Esophagus muscularis mucosa (tissue), 4 donors: ENCODE measurements at regions not wholly inside any gene's neighbourhood (a gene's known extent, or its start where the extent isn't known, plus 50 kb on each side); places are given as distances from the start of the nearest gene placed in this dataset.

Experiments
- DNase-seq: peaks from one replicate; pipeline ENCODE4 v3.0.0-alpha.2; 2017; ENCODE audit errors: extremely low spot score
- H3K27ac ChIP-seq, 4 donors: fragments of 200-600 bp; sonication (generic); replicated peaks in 1 of 4; 1 replicate in 3 of 4; 2 replicates in 1 of 4; pipeline ENCODE4 v1.5.1; 2016 to 2019; ENCODE audit warnings: mild to moderate bottlenecking in 1 of 4
- H3K27me3 ChIP-seq, 4 donors: fragments of 200-600 bp; sonication (generic); one replicate each; pipeline versions ENCODE4 v1.5.1 to v1.6.0; 2016 to 2019
- H3K36me3 ChIP-seq, 4 donors: fragments of 200-600 bp; sonication (generic); one replicate each; pipeline ENCODE4 v1.5.1; 2016 to 2019
- H3K4me1 ChIP-seq, 4 donors: fragments of 200-600 bp; sonication (generic); one replicate each; pipeline ENCODE4 v1.5.1; 2016 to 2019
- H3K4me3 ChIP-seq, 4 donors: fragments of 200-600 bp; sonication (generic); 1 replicate in 2 of 4; 2 replicates in 2 of 4; pipeline ENCODE4 v1.5.1; 2016 to 2019; ENCODE audit warnings: mild to moderate bottlenecking in 4 of 4, moderate library complexity in 1 of 4
- H3K9me3 ChIP-seq, 4 donors: fragments of 200-600 bp; sonication (generic); 1 replicate in 3 of 4; 2 replicates in 1 of 4; pipeline ENCODE4 v1.5.1; 2016 to 2019
- CTCF ChIP-seq, 3 experiments: fragments of 200-600 bp in 2 of 3; fragments of 450-650 bp in 1 of 3; sonication (generic) in 2 of 3; IDR thresholded peaks; one replicate each; pipeline ENCODE4 v1.5.1; 2017 to 2019; ENCODE audit warnings: antibody characterized with exemption in 3 of 3, mild to moderate bottlenecking in 2 of 3, moderate library complexity in 1 of 3
- EP300 ChIP-seq: sonication (generic); formaldehyde crosslinking; IDR thresholded peaks from one replicate; pipeline ENCODE4 v1.6.1; 2017; ENCODE audit warnings: antibody characterized with exemption
- POLR2A ChIP-seq: fragments of 450-650 bp; IDR thresholded peaks from one replicate; pipeline ENCODE4 v1.6.1; 2017; ENCODE audit warnings: antibody characterized with exemption, moderate library complexity, mild to moderate bottlenecking, low read depth
- POLR2AphosphoS5 ChIP-seq, 2 donors: sonication (generic); formaldehyde crosslinking; IDR thresholded peaks; one replicate each; pipeline ENCODE4 v1.6.1; 2017; ENCODE audit warnings: antibody characterized with exemption in 2 of 2
- WGBS: methylation state at CpG from one replicate; pipeline ENCODE4 v1.1.5; 2018; 5-methylcytosine and 5-hydroxymethylcytosine counted together
- intact Hi-C: fragments of 100-400 bp; cut with DNase I; formaldehyde crosslinking; loops from one replicate; pipeline ENCODE4 v1.15.1; 2023

- H3K36me3 ChIP-seq: no peaks in the 10 kb centered on the region
- intact Hi-C loops: no loop called here
- no peak overlapping the region for H3K27ac ChIP-seq
- H3K27me3 ChIP-seq: no peaks in the 10 kb centered on the region
- no peak for TF ChIP-seq POLR2A
- no peak for TF ChIP-seq CTCF (IDR thresholded peaks at IDR 0.05)
- H3K4me1 ChIP-seq: no peaks in the 10 kb centered on the region
- H3K9me3 ChIP-seq: no peaks in the 10 kb centered on the region
- 77% methylated on average over 6 of the region's 6 CpGs for WGBS
- DNase-seq: no peak
- no peak overlapping the region for H3K4me3 ChIP-seq
These were observed 236.1 kb upstream of the CDH12 start for GRCh38 chr5:23089286-23089685.

- TF ChIP-seq POLR2A: no peak
- TF ChIP-seq POLR2AphosphoS5 (IDR thresholded peaks at IDR 0.05): no peak
- TF ChIP-seq EP300: no peak
- no peak for TF ChIP-seq CTCF (IDR thresholded peaks at IDR 0.05)
- intact Hi-C loops: no loop called here
These were observed 231.7 kb upstream of the CDH12 start for GRCh38 chr5:23084815-23085214.

GRCh38 chr5:23072179-23072578 lies 219.0 kb upstream of the CDH12 start:
- no peak overlapping the region for H3K27ac ChIP-seq
- WGBS: 83% methylated on average over 2 of the region's 2 CpGs
- H3K4me3 ChIP-seq: no peak overlapping the region
- TF ChIP-seq EP300: no peak
- H3K36me3 ChIP-seq: no peaks in the 10 kb centered on the region
- H3K9me3 ChIP-seq: no peaks in the 10 kb centered on the region
- intact Hi-C loops: no loop called here
- no peaks in the 10 kb centered on the region for H3K27me3 ChIP-seq
- DNase-seq: no peak
- H3K4me1 ChIP-seq: no peaks in the 10 kb centered on the region

More at GRCh38 chr5:23084815-23085214, 231.7 kb upstream of the CDH12 start:
- no peak overlapping the region for H3K4me3 ChIP-seq
- H3K27me3 ChIP-seq: no peaks in the 10 kb centered on the region
- WGBS: 59% methylated on average over 3 of the region's 3 CpGs
- no peaks in the 10 kb centered on the region for H3K4me1 ChIP-seq
- no peak for DNase-seq
- H3K27ac ChIP-seq: no peak overlapping the region
- H3K9me3 ChIP-seq: no peaks in the 10 kb centered on the region
- H3K36me3 ChIP-seq: no peaks in the 10 kb centered on the region

- H3K27ac ChIP-seq: no peak overlapping the region
- no peaks in the 10 kb centered on the region for H3K36me3 ChIP-seq
- WGBS: 79% methylated on average over 3 of the region's 3 CpGs
- H3K4me3 ChIP-seq: no peak overlapping the region
- no peaks in the 10 kb centered on the region for H3K9me3 ChIP-seq
- TF ChIP-seq CTCF (IDR thresholded peaks at IDR 0.05): no peak
- no peak for TF ChIP-seq POLR2A
- TF ChIP-seq EP300: no peak
- TF ChIP-seq POLR2AphosphoS5 (IDR thresholded peaks at IDR 0.05): no peak
- H3K4me1 ChIP-seq: no peaks in the 10 kb centered on the region
- H3K27me3 ChIP-seq: no peaks in the 10 kb centered on the region
- no peak for DNase-seq
- intact Hi-C loops: no loop called here
These were observed 218.5 kb upstream of the CDH12 start for GRCh38 chr5:23071682-23072081.

GRCh38 chr5:23064710-23065109 lies 211.6 kb upstream of the CDH12 start:
- intact Hi-C loops: no loop called here
- H3K4me1 ChIP-seq: no peaks in the 10 kb centered on the region
- TF ChIP-seq POLR2AphosphoS5 (IDR thresholded peaks at IDR 0.05) (no peak), EP300 (no peak), POLR2A (no peak), CTCF (IDR thresholded peaks at IDR 0.05) (no peak)
- no peak overlapping the region for H3K4me3 ChIP-seq
- no peaks in the 10 kb centered on the region for H3K27me3 ChIP-seq
- WGBS: 92% methylated on average over 3 of the region's 3 CpGs
- H3K27ac ChIP-seq: no peak overlapping the region
- no peaks in the 10 kb centered on the region for H3K36me3 ChIP-seq
- no peaks in the 10 kb centered on the region for H3K9me3 ChIP-seq
- no peak for DNase-seq
